GM18951 (cell line): ENCODE measurements at regions not wholly inside any gene's neighbourhood (a gene's known extent, or its start where the extent isn't known, plus 50 kb on each side); places are given as distances from the start of the nearest gene placed in this dataset.

Experiments used
- POLR2A ChIP-seq: IDR thresholded peaks from 4 replicates; pipeline ENCODE4 v1.6.1; 2011; ENCODE audit warnings: mild to moderate bottlenecking; ENCODE audit not compliant: insufficient read length, insufficient read depth; ENCODE audit errors: extremely low read depth
- in situ Hi-C: fragments of 300-500 bp; cut with MboI; formaldehyde crosslinking; loops from one replicate; pipeline ENCODE4 v1.12.0; 2022; ENCODE audit warnings: low sequenced_read_pairs, mixed read lengths, inconsistent platforms; ENCODE audit not compliant: unreplicated experiment

DNA sequence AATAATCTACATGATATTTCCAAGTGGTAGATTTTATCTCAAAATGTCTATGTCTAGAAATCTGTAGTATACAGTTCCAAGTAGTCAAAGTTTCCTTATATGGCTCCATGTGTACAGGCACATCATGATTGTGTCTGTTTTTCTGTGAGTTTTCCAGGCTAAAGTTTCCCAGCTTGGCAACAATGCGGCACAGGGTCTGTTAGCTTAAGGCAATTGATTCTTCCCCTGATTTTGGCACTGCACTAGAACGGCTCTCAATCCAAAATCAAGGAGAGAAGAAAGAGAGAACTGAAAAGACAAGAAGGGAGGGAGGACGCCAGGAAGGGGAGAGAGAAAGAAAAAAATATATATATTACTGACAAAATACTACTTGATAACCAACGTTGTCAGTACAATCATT lies 193.9 kb upstream of the SNX7 start:
- no peak for TF ChIP-seq POLR2A
- in situ Hi-C loops: loop anchor here (25.0 kb wide), 1 partner anchor 405 kb away; no protein-coding TSS in a partner anchor

DNA sequence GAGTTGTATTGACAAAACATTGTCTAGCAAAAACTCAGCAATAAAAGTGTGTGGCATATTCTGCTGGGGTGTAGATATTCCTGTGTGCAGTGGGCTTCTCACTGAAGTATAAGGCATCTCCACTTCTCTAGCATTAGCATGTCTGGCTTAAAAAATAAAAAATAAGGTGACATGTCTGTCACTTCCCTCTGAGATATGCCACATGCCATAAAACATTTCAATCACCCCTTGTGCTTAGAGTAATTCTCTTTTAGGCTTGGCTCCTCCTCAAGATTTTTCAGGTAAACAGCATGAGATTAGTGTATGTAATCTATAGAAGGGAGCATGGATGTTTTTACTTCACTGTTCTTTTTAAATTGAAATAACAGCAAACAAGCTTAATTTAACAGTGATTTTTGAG lies 194.4 kb upstream of the SNX7 start:
- in situ Hi-C loops: loop anchor here (25.0 kb wide), 1 partner anchor 405 kb away; no protein-coding TSS in a partner anchor
- no peak for TF ChIP-seq POLR2A

GRCh38 chr1:98461873-98462385 lies 199.6 kb upstream of the SNX7 start:
- no peak for TF ChIP-seq POLR2A

DNA sequence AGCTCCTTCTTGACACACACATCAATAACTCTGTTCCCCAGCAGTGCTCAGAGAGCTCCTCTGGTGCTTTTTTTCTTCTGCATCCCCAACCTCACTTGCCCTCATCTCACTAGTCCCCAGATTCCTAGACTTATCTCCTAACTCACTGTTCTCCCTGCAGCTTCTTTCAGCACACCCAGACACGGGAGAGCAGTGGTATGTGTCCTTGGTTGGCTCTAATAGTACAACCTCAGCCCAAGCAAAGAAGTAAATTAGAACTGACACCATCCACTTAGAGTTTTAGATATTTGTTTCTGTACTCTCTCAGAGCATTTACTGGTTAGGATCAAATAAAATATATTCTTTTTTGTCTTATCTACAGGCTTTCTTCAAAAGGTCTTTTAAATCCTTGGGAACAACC lies 201.4 kb upstream of the SNX7 start:
- no peak for TF ChIP-seq POLR2A
- in situ Hi-C loops: loop anchor here (25.0 kb wide), 1 partner anchor 398 kb away; no protein-coding TSS in a partner anchor

More at GRCh38 chr1:98461873-98462385, 199.6 kb upstream of the SNX7 start:
- in situ Hi-C loops: loop anchor here (25.0 kb wide), 1 partner anchor 400 kb away; no protein-coding TSS in a partner anchor

- in situ Hi-C loops: loop anchor here (25.0 kb wide), 1 partner anchor 397 kb away; no protein-coding TSS in a partner anchor
Measured at GRCh38 chr1:98459486-98459870, 202.0 kb upstream of the SNX7 start.

GRCh38 chr1:98458511-98459485 lies 202.7 kb upstream of the SNX7 start:
- in situ Hi-C loops: loop anchor here (25.0 kb wide), 1 partner anchor 396 kb away; no protein-coding TSS in a partner anchor
- no peak for TF ChIP-seq POLR2A

More at GRCh38 chr1:98459486-98459870, 202.0 kb upstream of the SNX7 start:
- TF ChIP-seq POLR2A: no peak

DNA sequence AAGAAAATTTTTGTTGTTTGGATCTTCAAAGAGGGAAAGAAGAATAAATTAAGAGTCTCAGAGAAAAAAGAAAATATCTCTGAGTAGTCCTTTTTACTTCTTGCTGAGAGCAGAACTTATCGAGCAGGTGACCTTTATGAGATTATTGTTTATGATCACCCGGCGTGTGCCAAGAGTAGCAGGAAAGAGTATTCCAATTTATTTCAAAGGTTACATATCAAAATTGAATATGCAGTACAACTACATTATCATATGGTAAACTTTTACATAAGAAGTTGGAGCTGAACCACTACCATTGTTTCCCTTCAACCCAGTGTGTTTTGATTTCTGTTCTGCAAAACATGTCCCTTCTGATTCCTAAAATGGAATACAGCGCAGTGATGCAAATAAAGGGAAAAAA lies 204.3 kb upstream of the SNX7 start:
- in situ Hi-C loops: loop anchor here (25.0 kb wide), 1 partner anchor 395 kb away; no protein-coding TSS in a partner anchor
- no peak for TF ChIP-seq POLR2A

DNA sequence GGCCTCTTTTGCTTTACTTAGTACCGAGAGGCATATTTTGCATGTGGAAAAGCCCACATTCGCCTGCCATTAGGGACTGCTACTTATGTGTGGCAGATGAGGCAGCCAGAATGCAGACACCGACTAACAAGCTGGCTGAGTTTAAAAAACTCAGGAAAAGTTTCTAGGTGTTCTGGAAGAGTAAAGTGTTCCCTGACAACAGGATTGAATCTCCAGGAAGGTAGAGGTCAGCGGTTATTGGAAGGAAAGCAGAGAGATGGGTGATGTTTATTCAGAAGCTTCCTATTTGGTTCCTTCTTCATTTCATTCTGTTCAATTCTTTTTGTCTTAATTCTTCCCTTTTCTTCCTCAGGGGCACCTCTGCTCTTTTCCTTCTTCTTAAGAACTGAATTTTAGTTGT lies 206.9 kb upstream of the SNX7 start:
- in situ Hi-C loops: loop anchor here (25.0 kb wide), 1 partner anchor 392 kb away; no protein-coding TSS in a partner anchor
- no peak for TF ChIP-seq POLR2A

- TF ChIP-seq POLR2A: no peak
- in situ Hi-C loops: loop anchor here (25.0 kb wide), 1 partner anchor 391 kb away; no protein-coding TSS in a partner anchor
Measured at GRCh38 chr1:98453066-98453465, 208.5 kb upstream of the SNX7 start.

DNA sequence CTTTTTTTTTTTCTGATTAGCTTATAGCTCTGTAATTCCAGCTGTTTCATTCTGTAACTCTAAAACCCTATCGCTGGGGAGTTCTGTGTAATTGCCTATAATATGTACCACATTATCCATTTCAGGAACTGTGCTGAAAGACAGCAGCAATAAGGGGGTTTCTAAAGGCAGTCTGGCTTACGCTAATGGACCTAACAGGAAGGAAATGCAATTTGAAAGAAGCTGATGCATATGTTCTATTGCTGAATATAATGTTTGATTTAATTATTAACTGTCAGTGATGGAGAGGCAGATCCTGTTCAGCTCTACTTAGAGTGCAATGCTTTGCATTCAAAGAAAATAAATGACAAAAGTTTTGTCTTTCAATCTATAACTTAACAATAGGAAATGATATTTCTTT lies 209.4 kb upstream of the SNX7 start:
- in situ Hi-C loops: loop anchor here (25.0 kb wide), 1 partner anchor 390 kb away; no protein-coding TSS in a partner anchor
- no peak for TF ChIP-seq POLR2A

- no peak for TF ChIP-seq POLR2A
- in situ Hi-C loops: no loop called here
Measured at GRCh38 chr1:98441281-98441680, 220.2 kb upstream of the SNX7 start.

GRCh38 chr1:98439471-98439870 lies 222.1 kb upstream of the SNX7 start:
- in situ Hi-C loops: no loop called here

DNA sequence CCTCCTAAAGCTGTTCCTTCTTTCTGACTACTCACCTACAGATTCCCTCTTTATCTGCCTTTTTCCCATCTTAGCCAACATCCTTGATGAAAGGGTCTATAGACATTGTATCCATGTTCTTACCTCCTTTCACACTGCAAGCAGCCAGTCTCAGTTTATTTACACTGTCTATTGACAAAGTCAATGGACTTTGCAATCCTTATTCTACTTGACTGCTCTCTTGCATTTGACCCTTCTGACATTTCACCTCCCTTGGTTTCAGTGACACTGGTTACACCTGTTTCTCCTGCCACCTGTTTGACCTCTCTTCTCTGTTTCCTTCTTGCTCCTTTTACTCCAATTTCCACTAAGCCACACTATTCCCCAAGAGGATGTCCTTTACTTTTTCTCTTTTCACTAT lies 224.0 kb upstream of the SNX7 start:
- in situ Hi-C loops: no loop called here
- TF ChIP-seq POLR2A: no peak

More at GRCh38 chr1:98439471-98439870, 222.1 kb upstream of the SNX7 start:
- no peak for TF ChIP-seq POLR2A

DNA sequence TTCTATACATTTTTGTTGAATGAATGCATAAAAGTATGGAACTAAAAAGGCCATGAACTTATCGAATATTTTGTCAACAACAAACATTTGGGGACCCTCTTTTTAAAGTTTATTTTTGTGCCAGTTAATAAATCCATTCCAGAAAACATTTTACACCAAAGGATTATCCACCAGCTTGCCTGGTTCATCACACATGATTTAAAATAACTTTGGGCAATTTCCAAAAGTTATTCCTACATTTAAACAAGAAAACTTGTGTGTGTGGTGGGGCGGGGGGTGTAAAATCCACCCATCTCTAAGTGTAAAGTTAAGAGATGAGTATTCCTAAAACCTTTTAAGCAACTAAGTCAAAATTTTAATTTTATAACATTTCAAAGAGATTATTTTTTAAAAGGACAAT lies 224.5 kb upstream of the SNX7 start:
- TF ChIP-seq POLR2A: no peak
- in situ Hi-C loops: no loop called here

DNA sequence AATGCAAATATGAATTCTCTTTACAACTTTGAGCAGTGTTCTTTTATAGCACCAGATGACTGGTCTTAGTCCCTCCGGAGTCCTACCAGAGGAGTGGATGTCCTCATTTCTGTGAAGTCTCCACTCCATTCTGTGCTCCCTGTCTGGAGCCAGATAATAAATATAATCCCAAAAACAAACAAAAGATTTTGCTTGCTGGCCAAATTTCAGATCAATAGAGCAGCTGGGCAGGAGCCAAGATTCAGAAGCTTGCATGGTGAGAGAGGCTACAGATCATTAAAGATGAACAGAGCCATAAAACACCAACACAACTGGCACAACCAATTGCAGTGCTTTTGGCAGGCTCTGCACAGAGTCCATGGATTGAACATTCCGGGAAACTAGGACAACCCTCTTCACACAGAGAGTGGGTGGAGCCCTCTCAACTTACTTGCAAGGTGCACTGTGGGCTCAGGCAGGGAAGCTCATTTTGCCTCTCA lies 231.5 kb upstream of the SNX7 start:
- in situ Hi-C loops: no loop called here
- no peak for TF ChIP-seq POLR2A
